ENCODE measurements at regions not wholly inside any gene's neighbourhood (a gene's known extent, or its start where the extent isn't known, plus 50 kb on each side); places are given as distances from the start of the nearest gene placed in this dataset.

- no CpG with 5 or more reads among the region's 3 CpGs for WGBS (ENCODE audit: extremely low coverage, insufficient read length, low lambda C conversion rate)
- Histone ChIP-seq H2AK5ac (ENCODE audit: insufficient read length, low read length) (no peak overlapping the region), H3K27ac (ENCODE audit: insufficient read length, low read depth, low read length) (no peak overlapping the region), H3K27me3 (ENCODE audit: insufficient read depth, low read length) (no peaks in the 10 kb centered on the region), H3K4me2 (ENCODE audit: insufficient read depth, insufficient read length, low read length) (no peak overlapping the region), H4K8ac (replicated peaks; ENCODE audit: insufficient read length, low read depth, low read length) (no peak overlapping the region), H2BK5ac (ENCODE audit: insufficient read length, low read length) (no peak overlapping the region), H4K5ac (ENCODE audit: insufficient read length, low read depth, low read length) (no peak overlapping the region), H3K79me1 (ENCODE audit: insufficient read depth, low read depth, low read length, poor library complexity, severe bottlenecking) (no peaks in the 10 kb centered on the region), H3K23ac (ENCODE audit: insufficient read length, low read depth, low read length) (no peak overlapping the region), H2BK120ac (ENCODE audit: low read depth, low read length, poor library complexity, severe bottlenecking) (no peak overlapping the region), H3K9ac (ENCODE audit: extremely low read depth, insufficient read length, low read length) (no peak overlapping the region), H3K79me2 (ENCODE audit: insufficient read depth, low read length) (no peaks in the 10 kb centered on the region), H3K56ac (ENCODE audit: insufficient read length, low read depth, low read length) (no peak overlapping the region), H2AFZ (ENCODE audit: low read length) (no peak overlapping the region), H4K91ac (ENCODE audit: insufficient read length, low read depth, low read length) (no peak overlapping the region), H2BK15ac (ENCODE audit: low read depth, low read length) (no peak overlapping the region), H3K23me2 (ENCODE audit: insufficient read length, low read depth, low read length, poor library complexity, severe bottlenecking) (no peaks in the 10 kb centered on the region), H2BK20ac (ENCODE audit: low read depth, low read length, poor library complexity, severe bottlenecking) (no peak overlapping the region), H3K9me3 (ENCODE audit: control insufficient read depth, low read depth, low read length) (no peaks in the 10 kb centered on the region), H4K20me1 (ENCODE audit: control insufficient read depth, insufficient read depth, insufficient read length) (no peaks in the 10 kb centered on the region), H3K14ac (ENCODE audit: insufficient read depth, low read length) (no peak overlapping the region), H3K18ac (ENCODE audit: insufficient read length, low read depth, low read length) (no peak overlapping the region), H2BK12ac (ENCODE audit: insufficient read length, low read depth, low read length) (no peak overlapping the region), H3T11ph (ENCODE audit: low read length) (no peak overlapping the region), H3K4ac (ENCODE audit: low read depth, low read length) (no peak overlapping the region), H3K4me1 (ENCODE audit: insufficient read depth, low read length) (no peaks in the 10 kb centered on the region)
- Mint-ChIP-seq H3K27me3 (ENCODE audit: low read depth) (no peaks in the 10 kb centered on the region; the same call in 1 of the 2 replicates), H3K4me1 (peaks cover 19 to 22% of the 10 kb centered on the region in 2 experiments), H3K4me3 (no peak overlapping the region), H3K9me3 (peaks cover 0 to 2% of the 10 kb centered on the region in 2 experiments; a peak in 2 of 5 replicates), H3K27ac (no peak overlapping the region), H3K36me3 (ENCODE audit: insufficient read depth in 1 of 3, low read depth in 3 of 3) (peaks cover 0 to 6% (median 2%) of the 10 kb centered on the region in 3 experiments; a peak in 2 of 7 replicates)
- TF ChIP-seq CTCF (conservative IDR thresholded peaks at IDR 0.05), result no peak
- no peak for DNase-seq
These were observed 692.4 kb upstream of the CDH6 start for GRCh38 chr5:30501065-30501464.

Data from H9 (cell line).